DND-41 (cell line): ENCODE measurements at regions not wholly inside any gene's neighbourhood (a gene's known extent, or its start where the extent isn't known, plus 50 kb on each side); places are given as distances from the start of the nearest gene placed in this dataset.

Experiments used
- ATAC-seq: fragments of 200-7000 bp; cut with Tn5 transposase; 3 replicates; pipeline ENCODE4 v1.9.1; 2021; ENCODE audit warnings: low read depth; ENCODE audit not compliant: insufficient read depth
- DNase-seq: peaks from one replicate; pipeline ENCODE4 v3.0.0-alpha.2; 2020
- H2AFZ ChIP-seq: 2 replicates; pipeline ENCODE4 v1.6.0; 2012; ENCODE audit warnings: low read depth, low read length
- H3K27ac ChIP-seq: 2 replicates; pipeline ENCODE4 v1.5.1; 2012; ENCODE audit warnings: low read length, inconsistent platforms
- H3K27me3 ChIP-seq: fragments of 200-600 bp; sonication (generic); 2 replicates; pipeline ENCODE4 v1.6.0; 2012; ENCODE audit warnings: low read length, mild to moderate bottlenecking, inconsistent platforms; ENCODE audit not compliant: insufficient read depth, poor library complexity
- H3K36me3 ChIP-seq: 2 replicates; pipeline ENCODE4 v1.5.1; 2012; ENCODE audit warnings: low read length, inconsistent platforms; ENCODE audit not compliant: insufficient read depth
- H3K4me1 ChIP-seq: 2 replicates; pipeline ENCODE4 v1.5.1; 2012; ENCODE audit warnings: mild to moderate bottlenecking, low read length; ENCODE audit not compliant: insufficient read depth
- H3K4me2 ChIP-seq: 2 replicates; pipeline ENCODE4 v1.6.0; 2012; ENCODE audit warnings: mild to moderate bottlenecking, moderate library complexity, low read length, inconsistent platforms; ENCODE audit not compliant: insufficient read depth
- H3K4me3 ChIP-seq, 2 experiments: fragments of 200-600 bp in 1 of 2; shearing (Covaris generic) in 1 of 2; 2 replicates each; pipeline ENCODE4 v1.5.1; 2012 to 2016; ENCODE audit warnings: inconsistent platforms in 2 of 2, low read length in 2 of 2, mild to moderate bottlenecking in 2 of 2, low read depth in 1 of 2, moderate library complexity in 1 of 2
- H3K79me2 ChIP-seq: 2 replicates; pipeline ENCODE4 v1.6.0; 2012; ENCODE audit warnings: low read length, inconsistent platforms; ENCODE audit not compliant: insufficient read depth
- H3K9ac ChIP-seq: 2 replicates; pipeline ENCODE4 v1.6.0; 2012; ENCODE audit warnings: low read depth, mild to moderate bottlenecking, inconsistent platforms, low read length, moderate library complexity
- H3K9me3 ChIP-seq: 2 replicates; pipeline ENCODE4 v1.5.1; 2012; ENCODE audit warnings: low read length, moderate library complexity, mild to moderate bottlenecking, inconsistent platforms; ENCODE audit not compliant: insufficient read depth, severe bottlenecking
- H4K20me1 ChIP-seq: 2 replicates; pipeline ENCODE4 v1.6.0; 2012; ENCODE audit warnings: low read length; ENCODE audit not compliant: insufficient read depth
- CTCF ChIP-seq: IDR thresholded peaks from 2 replicates; pipeline ENCODE4 v1.5.1; 2012; ENCODE audit warnings: borderline replicate concordance, low read length, moderate library complexity, mild to moderate bottlenecking; ENCODE audit not compliant: poor library complexity, severe bottlenecking; ENCODE audit errors: extremely low read depth
- EZH2 ChIP-seq: IDR thresholded peaks from 3 replicates; pipeline ENCODE4 v1.6.1; 2012; ENCODE audit warnings: borderline replicate concordance, low read depth, mild to moderate bottlenecking, moderate library complexity, low read length, inconsistent platforms; ENCODE audit not compliant: severe bottlenecking

GRCh38 chr16:63447121-63447520, 1410.9 kb upstream of the CDH8 start:
- ATAC-seq = no peak
- H3K36me3 ChIP-seq = no peaks in the 10 kb centered on the region
- H3K27ac ChIP-seq = no peak overlapping the region
- H2AFZ ChIP-seq = no peak overlapping the region
- no peak overlapping the region for H3K9ac ChIP-seq
- no peak for TF ChIP-seq EZH2
- TF ChIP-seq CTCF = no peak
- no peak overlapping the region for H3K4me3 ChIP-seq
- H3K79me2 ChIP-seq = no peaks in the 10 kb centered on the region
- H3K4me2 ChIP-seq = no peak overlapping the region
- no peaks in the 10 kb centered on the region for H3K27me3 ChIP-seq
- H3K4me1 ChIP-seq = no peaks in the 10 kb centered on the region
- H4K20me1 ChIP-seq = no peaks in the 10 kb centered on the region
- H3K9me3 ChIP-seq = no peaks in the 10 kb centered on the region
- no peak for DNase-seq

DNA sequence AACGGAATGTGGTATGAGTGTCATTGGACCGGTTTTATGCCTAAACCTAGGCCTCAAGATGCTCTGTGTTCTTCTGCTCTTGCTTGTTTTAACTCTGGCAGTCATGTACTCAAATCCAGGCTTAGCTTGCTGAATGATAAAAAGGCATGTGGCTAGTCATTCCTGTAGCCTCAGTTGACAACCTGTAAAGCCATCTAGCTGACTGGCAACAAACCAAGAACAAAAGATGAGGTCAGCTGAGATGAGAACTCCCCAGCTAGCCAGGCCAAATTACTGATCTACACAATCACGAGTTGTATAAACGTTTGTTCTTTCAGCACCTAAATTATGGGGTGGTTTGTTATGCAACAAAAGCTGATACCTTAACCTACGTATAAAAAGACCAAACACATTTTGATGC, 1406.0 kb upstream of the CDH8 start:
- no peaks in the 10 kb centered on the region for H3K9me3 ChIP-seq

DNA sequence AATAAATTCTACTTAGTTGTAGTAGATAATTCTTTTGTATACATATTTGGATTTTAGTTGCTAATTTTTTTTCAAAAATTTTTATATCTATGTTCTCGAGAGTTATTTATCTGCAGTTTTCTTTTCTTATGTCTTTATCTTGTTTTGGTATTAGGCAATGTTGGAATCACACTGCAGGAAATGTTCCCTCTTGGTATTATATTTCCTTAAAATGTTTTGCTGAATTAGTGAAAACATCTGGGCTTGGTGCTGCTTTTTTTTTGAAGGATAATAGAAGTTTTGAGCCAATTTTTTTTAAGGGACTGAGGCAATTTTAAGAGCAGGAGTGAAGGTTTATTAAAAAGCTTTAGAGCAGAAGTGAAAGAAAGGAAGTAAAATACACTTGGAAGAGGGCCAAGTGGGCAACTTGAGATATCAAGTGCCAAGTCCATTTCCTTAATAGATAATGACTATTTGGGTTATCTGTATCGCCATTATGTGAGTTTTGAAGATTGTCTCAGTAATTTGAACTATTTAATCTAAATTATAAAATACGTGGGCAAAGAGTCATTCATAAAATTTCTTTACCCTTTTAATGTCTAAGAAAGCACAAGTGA, 1390.1 kb upstream of the CDH8 start:
- Histone ChIP-seq H3K4me2 (no peak overlapping the region), H3K9ac (no peak overlapping the region), H2AFZ (no peak overlapping the region), H3K27me3 (no peaks in the 10 kb centered on the region), H3K27ac (no peak overlapping the region), H3K36me3 (no peaks in the 10 kb centered on the region), H4K20me1 (no peaks in the 10 kb centered on the region), H3K79me2 (no peaks in the 10 kb centered on the region), H3K9me3 (no peaks in the 10 kb centered on the region), H3K4me1 (no peaks in the 10 kb centered on the region), H3K4me3 (no peak overlapping the region)
- TF ChIP-seq EZH2 = no peak
- TF ChIP-seq CTCF = no peak
- no peak for DNase-seq
- no peak for ATAC-seq

More for the DNA sequence above, 1406.0 kb upstream of the CDH8 start:
- Histone ChIP-seq H3K27me3 (no peaks in the 10 kb centered on the region), H3K79me2 (no peaks in the 10 kb centered on the region), H2AFZ (no peak overlapping the region), H3K36me3 (no peaks in the 10 kb centered on the region), H3K9ac (no peak overlapping the region), H3K4me2 (no peak overlapping the region), H3K4me3 (no peak overlapping the region), H4K20me1 (no peaks in the 10 kb centered on the region), H3K27ac (no peak overlapping the region), H3K4me1 (no peaks in the 10 kb centered on the region)
- no peak for ATAC-seq
- no peak for TF ChIP-seq CTCF
- no peak for DNase-seq

DNA sequence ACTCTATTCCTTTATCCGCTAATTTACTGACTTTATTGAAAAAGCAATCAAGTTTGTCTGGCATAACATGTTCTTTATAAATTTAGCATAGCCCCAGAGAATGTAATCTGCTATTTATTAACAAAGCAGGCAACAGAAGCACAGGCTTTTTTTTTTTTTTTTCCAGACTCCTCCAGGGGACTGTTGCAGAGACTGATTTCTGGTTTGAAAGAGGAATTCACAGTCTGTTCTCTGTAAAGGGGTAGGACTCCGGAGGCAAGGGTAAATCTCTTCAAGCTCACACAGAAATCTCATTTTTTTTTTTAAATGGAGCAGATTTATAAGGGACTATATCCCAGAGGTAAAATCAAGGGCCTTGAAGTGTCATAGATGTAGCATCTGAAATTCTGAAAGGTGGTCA, 1386.5 kb upstream of the CDH8 start:
- Histone ChIP-seq H3K36me3 (no peaks in the 10 kb centered on the region), H2AFZ (no peak overlapping the region), H3K9me3 (no peaks in the 10 kb centered on the region), H3K4me1 (no peaks in the 10 kb centered on the region), H3K27me3 (no peaks in the 10 kb centered on the region), H3K27ac (no peak overlapping the region), H3K4me3 (no peak overlapping the region), H4K20me1 (no peaks in the 10 kb centered on the region), H3K4me2 (no peak overlapping the region), H3K79me2 (no peaks in the 10 kb centered on the region), H3K9ac (no peak overlapping the region)
- no peak for DNase-seq
- ATAC-seq = no peak
- TF ChIP-seq EZH2 (no peak), CTCF (no peak)
